Left ventricle myocardium inferior (tissue), 1 donor: ENCODE measurements at regions not wholly inside any gene's neighbourhood (a gene's known extent, or its start where the extent isn't known, plus 50 kb on each side); places are given as distances from the start of the nearest gene placed in this dataset.

ENCODE experiments used
- DNase-seq: peaks from one replicate; pipeline ENCODE4 v3.0.0-alpha.2; 2020
- H3K27ac ChIP-seq: fragments of 200-600 bp; replicated peaks from 2 replicates; pipeline ENCODE4 v1.8.0; 2021
- H3K27me3 ChIP-seq: fragments of 200-600 bp; 2 replicates; pipeline ENCODE4 v1.8.0; 2021; ENCODE audit warnings: low read depth
- H3K36me3 ChIP-seq: fragments of 200-600 bp; 2 replicates; pipeline ENCODE4 v1.8.0; 2021
- H3K4me1 ChIP-seq: fragments of 200-600 bp; 2 replicates; pipeline ENCODE4 v1.8.0; 2021
- H3K4me3 ChIP-seq: fragments of 200-600 bp; 2 replicates; pipeline ENCODE4 v1.8.0; 2021; ENCODE audit warnings: mild to moderate bottlenecking, moderate library complexity
- H3K9me3 ChIP-seq: fragments of 200-600 bp; replicated peaks from 2 replicates; pipeline ENCODE4 v1.8.0; 2021
- intact Hi-C: fragments of 100-400 bp; cut with micrococcal nuclease; formaldehyde crosslinking; loops from one replicate; pipeline ENCODE4 v1.11.0; 2022
- TF ChIP-seq, protein P1 (sequence below): fragments of 200-600 bp; IDR thresholded peaks from 2 replicates; pipeline ENCODE4 v1.8.0; 2021; ENCODE audit warnings: antibody characterized with exemption, mild to moderate bottlenecking, borderline replicate concordance
- donor health status: DM: no; HTN: yes; CAD: no; lungs with severe emphysema.

DNA sequence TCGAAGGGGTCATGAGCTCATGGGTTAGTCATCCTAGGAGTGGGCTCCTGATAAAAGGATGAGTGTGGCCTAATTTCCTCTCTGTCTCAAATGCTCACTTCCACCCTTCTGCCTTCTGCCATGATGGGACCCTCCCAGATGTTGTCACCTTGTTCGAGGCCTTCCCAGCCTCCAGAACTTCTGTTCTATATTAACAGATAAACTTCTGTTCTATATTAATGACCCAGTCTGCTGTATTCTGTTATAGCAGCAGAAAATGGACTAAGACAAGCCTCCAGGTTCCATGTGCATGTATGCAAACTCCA is 583.2 kb downstream of the GLRX3 start:
- Histone ChIP-seq H3K27ac (no peak overlapping the region), H3K27me3 (peaks cover 58% of the 10 kb centered on the region), H3K4me3 (no peak overlapping the region), H3K36me3 (no peaks in the 10 kb centered on the region), H3K9me3 (no peaks in the 10 kb centered on the region), H3K4me1 (no peaks in the 10 kb centered on the region)
- intact Hi-C loops = no loop called here
- TF ChIP-seq, protein P1, sequence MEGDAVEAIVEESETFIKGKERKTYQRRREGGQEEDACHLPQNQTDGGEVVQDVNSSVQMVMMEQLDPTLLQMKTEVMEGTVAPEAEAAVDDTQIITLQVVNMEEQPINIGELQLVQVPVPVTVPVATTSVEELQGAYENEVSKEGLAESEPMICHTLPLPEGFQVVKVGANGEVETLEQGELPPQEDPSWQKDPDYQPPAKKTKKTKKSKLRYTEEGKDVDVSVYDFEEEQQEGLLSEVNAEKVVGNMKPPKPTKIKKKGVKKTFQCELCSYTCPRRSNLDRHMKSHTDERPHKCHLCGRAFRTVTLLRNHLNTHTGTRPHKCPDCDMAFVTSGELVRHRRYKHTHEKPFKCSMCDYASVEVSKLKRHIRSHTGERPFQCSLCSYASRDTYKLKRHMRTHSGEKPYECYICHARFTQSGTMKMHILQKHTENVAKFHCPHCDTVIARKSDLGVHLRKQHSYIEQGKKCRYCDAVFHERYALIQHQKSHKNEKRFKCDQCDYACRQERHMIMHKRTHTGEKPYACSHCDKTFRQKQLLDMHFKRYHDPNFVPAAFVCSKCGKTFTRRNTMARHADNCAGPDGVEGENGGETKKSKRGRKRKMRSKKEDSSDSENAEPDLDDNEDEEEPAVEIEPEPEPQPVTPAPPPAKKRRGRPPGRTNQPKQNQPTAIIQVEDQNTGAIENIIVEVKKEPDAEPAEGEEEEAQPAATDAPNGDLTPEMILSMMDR = no peak
- DNase-seq = no peak

DNA sequence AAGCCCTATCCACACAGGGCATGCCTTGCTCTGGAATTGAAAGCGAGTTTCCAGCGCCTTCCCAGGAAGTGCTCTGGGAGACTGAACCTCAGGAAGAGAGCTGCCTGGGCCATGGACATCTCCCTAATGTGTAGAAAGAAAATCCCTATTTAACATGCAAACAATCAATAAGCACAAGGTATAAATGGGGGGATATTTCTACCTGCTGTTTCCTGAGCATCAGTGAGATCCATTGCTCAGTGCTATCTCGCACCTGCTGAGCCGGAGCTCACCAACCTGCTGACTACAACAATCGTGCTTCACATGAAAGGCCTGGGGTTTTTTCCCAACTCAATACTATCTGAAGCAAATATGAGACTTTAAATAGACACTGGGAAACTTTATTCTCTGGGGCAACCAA is 584.0 kb downstream of the GLRX3 start:
- no peak overlapping the region for H3K27ac ChIP-seq
- H3K36me3 ChIP-seq = no peaks in the 10 kb centered on the region
- H3K4me3 ChIP-seq = no peak overlapping the region
- intact Hi-C loops = no loop called here
- no peaks in the 10 kb centered on the region for H3K9me3 ChIP-seq
- TF ChIP-seq, protein P1 = no peak
- no peak for DNase-seq
- H3K27me3 ChIP-seq = peaks cover 58% of the 10 kb centered on the region
- H3K4me1 ChIP-seq = no peaks in the 10 kb centered on the region

DNA sequence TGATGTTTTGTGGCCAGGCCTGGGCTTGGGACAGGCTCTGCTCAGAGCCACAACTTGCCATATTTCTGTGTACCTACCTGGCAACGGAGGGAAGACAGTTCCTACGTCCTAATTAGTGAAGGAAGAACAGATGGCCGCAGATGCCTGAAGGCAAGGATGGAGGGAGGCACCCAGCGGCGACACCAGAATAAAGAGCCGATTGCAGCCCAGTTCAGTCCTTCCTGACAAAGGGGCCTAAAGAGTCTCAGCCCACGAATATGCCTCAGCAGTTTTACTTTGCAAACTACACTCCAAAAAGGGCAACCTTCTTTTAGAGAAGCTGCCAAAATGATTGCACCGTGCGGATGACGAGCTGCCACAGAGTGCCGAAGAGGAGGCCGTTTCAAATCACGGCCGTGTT is 585.8 kb downstream of the GLRX3 start:
- Histone ChIP-seq H3K9me3 (no peaks in the 10 kb centered on the region), H3K4me1 (no peaks in the 10 kb centered on the region), H3K27ac (no peak overlapping the region), H3K27me3 (peaks cover 57% of the 10 kb centered on the region), H3K4me3 (no peak overlapping the region), H3K36me3 (no peaks in the 10 kb centered on the region)
- intact Hi-C loops = no loop called here
- no peak for DNase-seq
- TF ChIP-seq, protein P1 = no peak

DNA sequence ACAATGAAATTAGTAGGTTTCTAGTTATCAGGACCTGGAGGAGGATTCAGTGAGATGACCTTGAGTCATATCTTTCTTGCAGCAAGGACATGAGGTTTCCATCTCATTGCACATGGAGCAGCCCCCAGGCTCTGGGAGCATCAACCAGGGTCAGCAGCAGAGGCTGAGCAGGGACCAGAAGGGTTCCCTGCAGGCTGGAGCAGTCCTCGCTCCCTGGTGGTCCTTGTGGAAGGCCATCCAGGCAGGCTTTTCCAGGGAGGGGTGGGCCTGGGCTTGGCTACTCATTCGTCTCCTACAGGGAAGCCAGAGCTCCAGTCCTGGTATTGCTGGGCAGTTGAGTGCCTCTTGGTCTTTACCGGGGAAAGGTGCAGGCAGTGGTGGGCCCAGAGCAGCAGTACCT is 587.5 kb downstream of the GLRX3 start:
- H3K4me1 ChIP-seq = no peaks in the 10 kb centered on the region
- intact Hi-C loops = no loop called here
- H3K9me3 ChIP-seq = no peaks in the 10 kb centered on the region
- H3K36me3 ChIP-seq = no peaks in the 10 kb centered on the region
- peaks cover 64% of the 10 kb centered on the region for H3K27me3 ChIP-seq
- TF ChIP-seq, protein P1 = no peak
- no peak for DNase-seq
- no peak overlapping the region for H3K4me3 ChIP-seq
- H3K27ac ChIP-seq = no peak overlapping the region

DNA sequence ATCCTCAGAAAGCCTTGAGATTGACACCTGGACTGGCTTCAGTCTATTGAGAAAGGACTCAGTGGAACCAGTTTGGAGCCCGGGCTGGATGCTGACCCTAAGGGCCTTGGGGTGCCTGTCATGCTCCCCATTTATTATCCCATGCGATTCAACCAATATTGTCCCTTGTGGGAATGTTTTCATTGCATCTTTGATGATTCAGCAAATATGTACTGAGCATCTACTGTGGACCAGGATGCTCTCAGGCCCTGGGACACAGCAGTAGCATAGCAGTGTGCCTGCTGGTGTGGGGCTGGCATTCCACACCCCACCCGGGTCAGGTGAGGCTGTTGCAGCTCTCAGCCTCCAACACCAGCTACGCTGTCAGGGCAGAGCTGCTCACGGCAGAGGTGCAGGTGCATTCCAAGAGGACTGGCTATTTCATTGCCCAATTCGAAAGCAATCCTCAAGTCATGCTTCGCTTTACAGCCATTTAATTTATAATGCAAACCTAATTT is 586.0 kb downstream of the TCERG1L start:
- DNase-seq = no peak
- TF ChIP-seq, protein P1 = no peak
- no peaks in the 10 kb centered on the region for H3K9me3 ChIP-seq
- no peaks in the 10 kb centered on the region for H3K4me1 ChIP-seq
- intact Hi-C loops = no loop called here
- H3K27me3 ChIP-seq = peaks cover 69% of the 10 kb centered on the region
- H3K27ac ChIP-seq = no peak overlapping the region
- H3K4me3 ChIP-seq = no peak overlapping the region
- H3K36me3 ChIP-seq = no peaks in the 10 kb centered on the region
